IMR-90 (cell line): ENCODE measurements at regions not wholly inside any gene's neighbourhood (a gene's known extent, or its start where the extent isn't known, plus 50 kb on each side); places are given as distances from the start of the nearest gene placed in this dataset.

Experiments used
- ATAC-seq: fragments of 200-7000 bp; cut with Tn5 transposase; 2 replicates; pipeline ENCODE4 v1.9.1; 2020; ENCODE audit warnings: low read depth, mild to moderate bottlenecking, moderate library complexity
- BruUV-seq: library from RNA; stranded (reverse); fragments of 400-500 nt; replicated peaks from 2 replicates; lab custom pipeline; 2021; lab: Mats Ljungman, UMichigan
- CTCF ChIA-PET: fragments of 300-600 bp; formaldehyde crosslinking; extraction: SDS; loops from one replicate; lab custom pipeline; 2021; ENCODE audit warnings: antibody characterized with exemption; lab: Yijun Ruan, JAX
- POLR2A ChIA-PET: fragments of 300-600 bp; sonication (Branson Sonifier 250); formaldehyde crosslinking; loops from one replicate; lab custom pipeline; 2022; ENCODE audit warnings: antibody characterized with exemption; ENCODE audit not compliant: unreplicated experiment; lab: Charles Lee
- DNase-seq: peaks from one replicate; pipeline ENCODE4 v3.0.0; 2013
- H2AFZ ChIP-seq: replicated peaks from 2 replicates; pipeline ENCODE3; 2013; ENCODE audit warnings: low read length, mild to moderate bottlenecking; ENCODE audit not compliant: poor library complexity
- H2AK5ac ChIP-seq: 2 replicates; pipeline ENCODE4 v1.6.1; 2013; ENCODE audit warnings: low read depth, low read length, inconsistent platforms
- H2AK9ac ChIP-seq: replicated peaks from 2 replicates; pipeline ENCODE3; 2013; ENCODE audit warnings: mild to moderate bottlenecking, low read depth, low read length, moderate library complexity; ENCODE audit not compliant: poor library complexity
- H2BK120ac ChIP-seq: 2 replicates; pipeline ENCODE4 v1.6.1; 2013; ENCODE audit warnings: low read depth, low read length, inconsistent platforms
- H2BK15ac ChIP-seq: 3 replicates; pipeline ENCODE4 v1.6.1; 2013; ENCODE audit warnings: low read depth, low read length, inconsistent platforms
- H2BK20ac ChIP-seq: 2 replicates; pipeline ENCODE4 v1.6.1; 2013; ENCODE audit warnings: low read depth, mild to moderate bottlenecking, inconsistent platforms, low read length, moderate library complexity
- H2BK5ac ChIP-seq: 2 replicates; pipeline ENCODE4 v1.6.1; 2013; ENCODE audit warnings: mild to moderate bottlenecking, low read depth, low read length, inconsistent platforms; ENCODE audit not compliant: poor library complexity, severe bottlenecking
- H3K14ac ChIP-seq: replicated peaks from 2 replicates; pipeline ENCODE4 v1.6.1; 2013; ENCODE audit warnings: low read depth, low read length, inconsistent platforms
- H3K18ac ChIP-seq: 2 replicates; pipeline ENCODE4 v1.6.1; 2013; ENCODE audit warnings: low read depth, low read length, control low read depth
- H3K23ac ChIP-seq: 2 replicates; pipeline ENCODE4 v1.6.1; 2013; ENCODE audit warnings: low read depth, low read length, inconsistent platforms
- H3K27ac ChIP-seq: 2 replicates; pipeline ENCODE4 v1.5.1; 2013; ENCODE audit warnings: mild to moderate bottlenecking, control low read depth, low read length; ENCODE audit not compliant: insufficient read depth
- H3K27me3 ChIP-seq: 2 replicates; pipeline ENCODE4 v1.6.1; 2013; ENCODE audit warnings: low read length; ENCODE audit not compliant: control insufficient read depth, insufficient read depth
- H3K36me3 ChIP-seq: 2 replicates; pipeline ENCODE4 v1.6.1; 2013; ENCODE audit warnings: low read length, mixed read lengths; ENCODE audit not compliant: control insufficient read depth, insufficient read depth
- H3K4ac ChIP-seq: 2 replicates; pipeline ENCODE4 v1.6.1; 2013; ENCODE audit warnings: low read depth, low read length, inconsistent platforms
- H3K4me1 ChIP-seq: 2 replicates; pipeline ENCODE4 v1.6.1; 2013; ENCODE audit warnings: low read length, mixed read lengths; ENCODE audit not compliant: control insufficient read depth, insufficient read depth
- H3K4me2 ChIP-seq: 2 replicates; pipeline ENCODE4 v1.6.1; 2013; ENCODE audit warnings: low read depth, mild to moderate bottlenecking, control low read depth, low read length, moderate library complexity
- H3K4me3 ChIP-seq: 2 replicates; pipeline ENCODE4 v1.5.1; 2013; ENCODE audit warnings: low read depth, mild to moderate bottlenecking, control low read depth, low read length, moderate library complexity; ENCODE audit not compliant: insufficient read depth
- H3K56ac ChIP-seq: 2 replicates; pipeline ENCODE4 v1.6.1; 2013; ENCODE audit warnings: low read length, inconsistent platforms; ENCODE audit not compliant: insufficient read depth; ENCODE audit errors: extremely low read depth
- H3K79me1 ChIP-seq, 2 experiments: 2 replicates each; pipeline ENCODE4 v1.6.1; 2013; ENCODE audit warnings: low read length in 2 of 2, inconsistent platforms in 1 of 2, low read depth in 1 of 2
- H3K9ac ChIP-seq: 2 replicates; pipeline ENCODE4 v1.6.1; 2013; ENCODE audit warnings: low read depth, low read length, control low read depth
- H3K9me1 ChIP-seq: 2 replicates; pipeline ENCODE4 v1.6.1; 2013; ENCODE audit warnings: low read length, inconsistent platforms; ENCODE audit not compliant: insufficient read depth
- H3K9me3 ChIP-seq: 2 replicates; pipeline ENCODE4 v1.6.1; 2013; ENCODE audit warnings: low read length; ENCODE audit not compliant: control insufficient read depth, insufficient read depth
- H4K20me1 ChIP-seq: 2 replicates; pipeline ENCODE4 v1.6.1; 2013; ENCODE audit warnings: low read length, inconsistent platforms; ENCODE audit not compliant: insufficient read depth
- H4K5ac ChIP-seq: 2 replicates; pipeline ENCODE4 v1.6.1; 2013; ENCODE audit warnings: mild to moderate bottlenecking, low read depth, low read length, control low read depth
- H4K8ac ChIP-seq, 2 experiments: 2 replicates each; pipeline ENCODE4 v1.6.1; 2013; ENCODE audit warnings: low read depth in 2 of 2, low read length in 2 of 2, control low read depth in 1 of 2, inconsistent platforms in 1 of 2
- H4K91ac ChIP-seq: 2 replicates; pipeline ENCODE4 v1.6.1; 2013; ENCODE audit warnings: low read depth, low read length, inconsistent platforms; ENCODE audit not compliant: insufficient read depth
- CEBPB ChIP-seq: IDR thresholded peaks from 2 replicates; pipeline ENCODE4 v1.6.1; 2012; ENCODE audit warnings: low read depth, low read length, improper control_type of control experiment
- CHD1 ChIP-seq: IDR thresholded peaks from 2 replicates; pipeline ENCODE4 v1.6.1; 2012; ENCODE audit warnings: low read depth, low read length, improper control_type of control experiment
- NFE2L2 ChIP-seq: fragments of 150-350 bp; IDR thresholded peaks from 2 replicates; pipeline ENCODE4 v1.6.1; 2016; ENCODE audit warnings: low read depth, mild to moderate bottlenecking, low read length
- RAD21 ChIP-seq: IDR thresholded peaks from 2 replicates; pipeline ENCODE4 v1.6.1; 2012; ENCODE audit warnings: low read length, improper control_type of control experiment
- RFX5 ChIP-seq: IDR thresholded peaks from 2 replicates; pipeline ENCODE4 v1.8.0; 2012; ENCODE audit warnings: low read depth, mild to moderate bottlenecking, low read length, moderate library complexity
- WGBS, 2 experiments: methylation state at CpG; one replicate each; pipeline versions ENCODE4 v1.1.5 to v1.1.7; 2013; ENCODE audit warnings: missing lambda C conversion rate in 2 of 2; ENCODE audit not compliant: insufficient read length in 1 of 2; ENCODE audit errors: extremely low coverage in 2 of 2; 5-methylcytosine and 5-hydroxymethylcytosine counted together
- dilution Hi-C: fragments of 300-500 bp; cut with HindIII; formaldehyde crosslinking; loops from one replicate; pipeline ENCODE4 v1.14.3; 2018; ENCODE audit warnings: low sequenced_read_pairs; ENCODE audit not compliant: unreplicated experiment
- in situ Hi-C: fragments of 300-500 bp; cut with MboI; formaldehyde crosslinking; loops from 3 replicates; pipeline ENCODE4 v1.14.3; 2019; ENCODE audit warnings: low sequenced_read_pairs, inconsistent platforms, mixed read lengths
- intact Hi-C: fragments of 100-400 bp; cut with micrococcal nuclease; formaldehyde crosslinking; loops from 2 replicates; pipeline ENCODE4 v1.10.0; 2022

GRCh38 chr2:144026753-144027152 is 493.2 kb downstream of the ZEB2 start:
- Histone ChIP-seq H3K18ac (no peak overlapping the region), H3K36me3 (no peaks in the 10 kb centered on the region), H4K20me1 (no peaks in the 10 kb centered on the region), H3K79me1 (no peaks in the 10 kb centered on the region), H2BK5ac (no peak overlapping the region), H2AFZ (no peak overlapping the region), H2AK5ac (no peak overlapping the region), H3K4ac (no peak overlapping the region), H3K9me1 (no peaks in the 10 kb centered on the region), H3K14ac (no peak overlapping the region), H2BK120ac (no peak overlapping the region), H4K8ac (no peak overlapping the region), H2AK9ac (no peak overlapping the region), H2BK20ac (no peak overlapping the region), H4K5ac (no peak overlapping the region), H3K56ac (no peak overlapping the region), H3K23ac (no peak overlapping the region), H3K27ac (no peak overlapping the region), H3K4me3 (no peak overlapping the region), H4K91ac (no peak overlapping the region), H3K9me3 (0 out of 2 replicates have a peak, but pooled peaks cover 2% of the 10 kb centered on the region), H3K4me1 (no peaks in the 10 kb centered on the region), H2BK15ac (no peak overlapping the region; the same call in 2 of the 3 replicates), H3K4me2 (no peak overlapping the region), H3K27me3 (no peaks in the 10 kb centered on the region), H3K9ac (no peak overlapping the region)
- in situ Hi-C loops, result no loop called here
- intact Hi-C loops, result no loop called here
- DNase-seq (no peak), ATAC-seq (no peak)
- no TSS peak for BruUV-seq
- CTCF ChIA-PET, result no interaction called here
- WGBS, 2 experiments, result no CpG with 5 or more reads among the region's 1 CpG
- POLR2A ChIA-PET, result no interaction called here
- dilution Hi-C loops, result no loop called here
- TF ChIP-seq RFX5 (no peak), RAD21 (no peak), CEBPB (no peak), CHD1 (no peak), NFE2L2 (no peak)
